NCI-H1930 (cell line): ENCODE measurements at regions not wholly inside any gene's neighbourhood (a gene's known extent, or its start where the extent isn't known, plus 50 kb on each side); places are given as distances from the start of the nearest gene placed in this dataset.

ENCODE experiments used
- DNase-seq, 2 experiments: peaks; one replicate each; lab custom pipeline; 2025; lab: John Stamatoyannopoulos, UW

- DNase-seq, result no peak
Observed at GRCh38 chr1:81573458-81573857, 227.3 kb upstream of the ADGRL2 start.

GRCh38 chr1:81571946-81572345 is 228.8 kb upstream of the ADGRL2 start:
- DNase-seq, result no peak

GRCh38 chr1:81569761-81570160 is 231.0 kb upstream of the ADGRL2 start:
- no peak for DNase-seq

- DNase-seq, result no peak
Observed at GRCh38 chr1:81563632-81564031, 237.1 kb upstream of the ADGRL2 start.

- DNase-seq, result no peak
Observed at GRCh38 chr1:81562934-81563333, 237.8 kb upstream of the ADGRL2 start.

GRCh38 chr1:81560629-81561028 is 240.1 kb upstream of the ADGRL2 start:
- DNase-seq, result no peak

GRCh38 chr1:81559662-81560350 is 240.9 kb upstream of the ADGRL2 start:
- DNase-seq, result no peak

GRCh38 chr1:81558291-81559076 is 242.2 kb upstream of the ADGRL2 start:
- DNase-seq, result no peak

- DNase-seq, result no peak
Observed at GRCh38 chr1:81556968-81557367, 243.8 kb upstream of the ADGRL2 start.

- DNase-seq, result no peak
Observed at GRCh38 chr1:81554534-81554933, 246.2 kb upstream of the ADGRL2 start.

GRCh38 chr1:81554108-81554507 is 246.6 kb upstream of the ADGRL2 start:
- peak in 1 of 2 experiments; percentile 3 for DNase-seq

- DNase-seq, result no peak
Observed at GRCh38 chr1:81553503-81553902, 247.2 kb upstream of the ADGRL2 start.

- no peak for DNase-seq
Observed at GRCh38 chr1:81551946-81552345, 248.8 kb upstream of the ADGRL2 start.

GRCh38 chr1:81550753-81551152 is 250.0 kb upstream of the ADGRL2 start:
- DNase-seq, result no peak

GRCh38 chr1:81549588-81550127 is 251.1 kb upstream of the ADGRL2 start:
- DNase-seq, result peak in 1 of 2 experiments; percentile 1

GRCh38 chr1:81548918-81549587 is 251.7 kb upstream of the ADGRL2 start:
- DNase-seq, result no peak

- no peak for DNase-seq
Observed at GRCh38 chr1:81547912-81548303, 252.8 kb upstream of the ADGRL2 start.

GRCh38 chr1:81547261-81547911 is 253.3 kb upstream of the ADGRL2 start:
- DNase-seq, result no peak

- DNase-seq, result no peak
Observed at GRCh38 chr1:81545734-81546133, 255.0 kb upstream of the ADGRL2 start.

GRCh38 chr1:81543764-81544163 is 257.0 kb upstream of the ADGRL2 start:
- no peak for DNase-seq

- DNase-seq, result no peak
Observed at GRCh38 chr1:81542196-81542595, 258.5 kb upstream of the ADGRL2 start.

- DNase-seq, result no peak
Observed at GRCh38 chr1:81540216-81540615, 260.5 kb upstream of the ADGRL2 start.
